HG02938 (cell line): ENCODE measurements at regions not wholly inside any gene's neighbourhood (a gene's known extent, or its start where the extent isn't known, plus 50 kb on each side); places are given as distances from the start of the nearest gene placed in this dataset.
A peak's percentile ranks its signal among the peaks of the same experiment; 100 is the strongest.

ENCODE experiments used
- ATAC-seq: cut with Tn5 transposase; IDR thresholded peaks from one replicate; pipeline ENCODE4 v1.9.1; 2021; ENCODE audit warnings: mild to moderate bottlenecking, moderate library complexity; ENCODE audit not compliant: unreplicated experiment

GRCh38 chr13:31049833-31050232, 111.9 kb downstream of the HSPH1 start:
- ATAC-seq: no peak

- no peak for ATAC-seq
Observed at GRCh38 chr13:31049083-31049482, 112.6 kb downstream of the HSPH1 start.

GRCh38 chr13:31048521-31048920, 113.2 kb downstream of the HSPH1 start:
- no peak for ATAC-seq

- ATAC-seq: no peak
Observed at GRCh38 chr13:31046711-31047279, 114.3 kb downstream of the TEX26 start.

GRCh38 chr13:31045286-31046081, 113.0 kb downstream of the TEX26 start:
- no peak for ATAC-seq

GRCh38 chr13:31044364-31045285, 112.2 kb downstream of the TEX26 start:
- ATAC-seq: peak; percentile 82

GRCh38 chr13:31043957-31044356, 111.5 kb downstream of the TEX26 start:
- no peak for ATAC-seq

- no peak for ATAC-seq
Observed at GRCh38 chr13:31042481-31043165, 110.2 kb downstream of the TEX26 start.

- no peak for ATAC-seq
Observed at GRCh38 chr13:31042049-31042448, 109.6 kb downstream of the TEX26 start.

GRCh38 chr13:31038834-31039552, 106.5 kb downstream of the TEX26 start:
- no peak for ATAC-seq

GRCh38 chr13:31037874-31038500, 105.5 kb downstream of the TEX26 start:
- ATAC-seq: no peak

GRCh38 chr13:31036731-31037695, 104.6 kb downstream of the TEX26 start:
- ATAC-seq: no peak

GRCh38 chr13:31035185-31035965, 102.9 kb downstream of the TEX26 start:
- no peak for ATAC-seq

- ATAC-seq: no peak
Observed at GRCh38 chr13:31032528-31033113, 100.2 kb downstream of the TEX26 start.

- no peak for ATAC-seq
Observed at GRCh38 chr13:31031482-31031881, 99.0 kb downstream of the TEX26 start.

GRCh38 chr13:31029102-31029501, 96.6 kb downstream of the TEX26 start:
- no peak for ATAC-seq

- ATAC-seq: no peak
Observed at GRCh38 chr13:31027136-31027535, 94.7 kb downstream of the TEX26 start.
